ENCODE measurements at regions not wholly inside any gene's neighbourhood (a gene's known extent, or its start where the extent isn't known, plus 50 kb on each side); places are given as distances from the start of the nearest gene placed in this dataset.

DNA sequence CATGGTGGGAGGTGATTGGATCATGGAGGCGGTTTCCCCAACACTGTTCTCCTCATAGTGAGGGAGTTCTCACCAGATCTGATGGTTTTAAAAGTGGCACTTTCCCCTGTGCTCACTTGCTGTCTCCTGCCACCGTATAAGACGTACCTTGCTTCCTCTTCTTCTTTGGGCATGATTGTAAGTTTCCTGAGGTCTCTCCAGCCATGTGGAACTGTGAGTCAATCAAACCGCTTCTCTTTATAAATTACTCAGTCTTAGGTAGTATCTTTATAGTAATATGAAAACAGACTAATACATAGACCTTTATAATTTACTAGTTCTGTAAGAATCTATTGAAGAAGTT is 82.5 kb upstream of the PITX2 start:
- TF ChIP-seq, protein P1, sequence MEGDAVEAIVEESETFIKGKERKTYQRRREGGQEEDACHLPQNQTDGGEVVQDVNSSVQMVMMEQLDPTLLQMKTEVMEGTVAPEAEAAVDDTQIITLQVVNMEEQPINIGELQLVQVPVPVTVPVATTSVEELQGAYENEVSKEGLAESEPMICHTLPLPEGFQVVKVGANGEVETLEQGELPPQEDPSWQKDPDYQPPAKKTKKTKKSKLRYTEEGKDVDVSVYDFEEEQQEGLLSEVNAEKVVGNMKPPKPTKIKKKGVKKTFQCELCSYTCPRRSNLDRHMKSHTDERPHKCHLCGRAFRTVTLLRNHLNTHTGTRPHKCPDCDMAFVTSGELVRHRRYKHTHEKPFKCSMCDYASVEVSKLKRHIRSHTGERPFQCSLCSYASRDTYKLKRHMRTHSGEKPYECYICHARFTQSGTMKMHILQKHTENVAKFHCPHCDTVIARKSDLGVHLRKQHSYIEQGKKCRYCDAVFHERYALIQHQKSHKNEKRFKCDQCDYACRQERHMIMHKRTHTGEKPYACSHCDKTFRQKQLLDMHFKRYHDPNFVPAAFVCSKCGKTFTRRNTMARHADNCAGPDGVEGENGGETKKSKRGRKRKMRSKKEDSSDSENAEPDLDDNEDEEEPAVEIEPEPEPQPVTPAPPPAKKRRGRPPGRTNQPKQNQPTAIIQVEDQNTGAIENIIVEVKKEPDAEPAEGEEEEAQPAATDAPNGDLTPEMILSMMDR (IDR thresholded peaks at IDR 0.05; ENCODE audit: insufficient read depth in 1 of 2, low read depth in 1 of 2, low read length in 1 of 2, severe bottlenecking in 1 of 2, unreplicated experiment in 1 of 2) = no peak
- Histone ChIP-seq H3K36me3 (ENCODE audit: control insufficient read depth, insufficient read depth, low read length) (no peaks in the 10 kb centered on the region), H3K27me3 (replicated peaks; ENCODE audit: control insufficient read depth, insufficient read depth, low read length) (no peaks in the 10 kb centered on the region), H3K4me3 (ENCODE audit: low read depth, low read length) (no peak overlapping the region), H3K4me1 (peaks cover 3% of the 10 kb centered on the region; the same call in 1 of the 2 replicates), H3K9me3 (no peaks in the 10 kb centered on the region)
- BruUV-seq (replicated peaks) = no TSS peak
- Mint-ChIP-seq H3K9me3 (ENCODE audit: unreplicated experiment) (no peaks in the 10 kb centered on the region), H3K4me1 (ENCODE audit: low read depth, unreplicated experiment) (peaks cover 14% of the 10 kb centered on the region), H3K4me3 (ENCODE audit: unreplicated experiment) (no peak overlapping the region), H3K36me3 (ENCODE audit: insufficient read depth, unreplicated experiment) (no peaks in the 10 kb centered on the region), H3K27me3 (ENCODE audit: insufficient read depth, unreplicated experiment) (no peaks in the 10 kb centered on the region), H3K27ac (ENCODE audit: unreplicated experiment) (no peak overlapping the region)
- intact Hi-C loops (cut with micrococcal nuclease; ENCODE audit: unreplicated experiment) = no loop called here
- POLR2A ChIA-PET = no interaction called here
- CTCF ChIA-PET = no interaction called here
- no peak for DNase-seq

DNA sequence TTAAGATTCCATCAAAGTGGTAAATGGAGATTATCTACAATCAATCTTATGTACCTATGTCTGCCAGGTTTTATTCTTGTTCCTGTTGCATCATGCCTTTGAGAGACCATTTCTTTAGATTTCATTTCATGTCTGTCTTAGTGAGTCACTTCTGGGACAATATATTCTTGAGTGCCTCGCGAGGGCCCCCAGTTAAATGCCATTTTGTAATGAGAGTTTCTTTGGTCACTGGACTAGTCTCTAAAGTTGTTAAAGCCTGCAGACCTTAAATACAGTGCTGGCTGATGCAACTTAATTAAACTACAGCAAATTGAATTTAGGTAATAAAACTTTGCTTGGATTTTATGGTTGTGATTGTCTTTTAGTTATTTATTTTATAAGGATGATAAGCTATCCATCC is 87.2 kb upstream of the PITX2 start:
- POLR2A ChIA-PET = no interaction called here
- Mint-ChIP-seq H3K36me3 (ENCODE audit: insufficient read depth, unreplicated experiment) (no peaks in the 10 kb centered on the region), H3K4me1 (ENCODE audit: low read depth, unreplicated experiment) (no peaks in the 10 kb centered on the region), H3K27me3 (ENCODE audit: insufficient read depth, unreplicated experiment) (no peaks in the 10 kb centered on the region), H3K4me3 (ENCODE audit: unreplicated experiment) (no peak overlapping the region), H3K9me3 (ENCODE audit: unreplicated experiment) (peaks cover 10% of the 10 kb centered on the region), H3K27ac (ENCODE audit: unreplicated experiment) (no peak overlapping the region)
- Histone ChIP-seq H3K36me3 (ENCODE audit: control insufficient read depth, insufficient read depth, low read length) (no peaks in the 10 kb centered on the region), H3K4me3 (ENCODE audit: low read depth, low read length) (no peak overlapping the region), H3K4me1 (no peaks in the 10 kb centered on the region), H3K9me3 (no peaks in the 10 kb centered on the region), H3K27me3 (replicated peaks; ENCODE audit: control insufficient read depth, insufficient read depth, low read length) (no peaks in the 10 kb centered on the region)
- TF ChIP-seq, protein P1 (IDR thresholded peaks at IDR 0.05; ENCODE audit: insufficient read depth in 1 of 2, low read depth in 1 of 2, low read length in 1 of 2, severe bottlenecking in 1 of 2, unreplicated experiment in 1 of 2) = no peak
- CTCF ChIA-PET = no interaction called here
- no TSS peak for BruUV-seq (replicated peaks)
- no peak for DNase-seq
- intact Hi-C loops (cut with micrococcal nuclease; ENCODE audit: unreplicated experiment) = no loop called here

DNA sequence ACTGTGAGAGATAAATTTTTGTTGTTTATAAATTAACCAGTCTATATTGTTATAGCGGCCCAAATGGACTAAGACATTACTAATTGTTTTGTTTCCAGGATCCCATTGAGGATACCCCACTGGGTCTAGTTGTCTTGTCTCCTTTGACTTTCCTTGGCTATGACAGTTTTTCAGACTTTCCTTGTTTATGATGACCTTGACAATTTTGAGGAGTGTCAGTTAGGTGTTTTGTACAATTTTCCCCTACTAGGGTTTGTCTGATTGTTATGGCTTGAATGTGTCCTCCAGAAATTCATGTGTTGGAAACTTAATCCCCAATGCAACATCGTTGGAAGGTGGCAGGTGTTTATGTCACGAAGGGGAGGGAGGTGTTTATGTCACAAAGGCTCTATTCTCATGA is 89.6 kb upstream of the PITX2 start:
- no peaks in the 10 kb centered on the region for H3K4me1 Mint-ChIP-seq (ENCODE audit: low read depth, unreplicated experiment)
- H3K27me3 ChIP-seq (replicated peaks; ENCODE audit: control insufficient read depth, insufficient read depth, low read length) = no peaks in the 10 kb centered on the region
- BruUV-seq (replicated peaks) = no TSS peak
- peaks cover 10% of the 10 kb centered on the region for H3K9me3 Mint-ChIP-seq (ENCODE audit: unreplicated experiment)
- DNase-seq = no peak
- no peak overlapping the region for H3K4me3 Mint-ChIP-seq (ENCODE audit: unreplicated experiment)
- no peaks in the 10 kb centered on the region for H3K4me1 ChIP-seq
- POLR2A ChIA-PET = no interaction called here
- TF ChIP-seq, protein P1 (IDR thresholded peaks at IDR 0.05; ENCODE audit: insufficient read depth in 1 of 2, low read depth in 1 of 2, low read length in 1 of 2, severe bottlenecking in 1 of 2, unreplicated experiment in 1 of 2) = no peak
- CTCF ChIA-PET = no interaction called here
- H3K27me3 Mint-ChIP-seq (ENCODE audit: insufficient read depth, unreplicated experiment) = no peaks in the 10 kb centered on the region
- no peaks in the 10 kb centered on the region for H3K9me3 ChIP-seq
- intact Hi-C loops (cut with micrococcal nuclease; ENCODE audit: unreplicated experiment) = no loop called here
- no peak overlapping the region for H3K27ac Mint-ChIP-seq (ENCODE audit: unreplicated experiment)
- no peaks in the 10 kb centered on the region for H3K36me3 Mint-ChIP-seq (ENCODE audit: insufficient read depth, unreplicated experiment)
- H3K36me3 ChIP-seq (ENCODE audit: control insufficient read depth, insufficient read depth, low read length) = no peaks in the 10 kb centered on the region
- H3K4me3 ChIP-seq (ENCODE audit: low read depth, low read length) = no peak overlapping the region
